Right lobe of liver (tissue), 6 donors: ENCODE measurements at regions not wholly inside any gene's neighbourhood (a gene's known extent, or its start where the extent isn't known, plus 50 kb on each side); places are given as distances from the start of the nearest gene placed in this dataset.

Experiments used
- ATAC-seq, 4 donors: fragments of 200-7000 bp; cut with Tn5 transposase; one replicate each; pipeline ENCODE4 v1.9.1; 2020; ENCODE audit warnings: mild to moderate bottlenecking in 4 of 4, moderate library complexity in 4 of 4
- DNase-seq, 3 donors: peaks; one replicate each; pipeline ENCODE4 v3.0.0-alpha.2; 2020
- H3K27ac ChIP-seq, 3 donors: fragments of 200-600 bp; one replicate each; pipeline ENCODE4 v1.8.0; 2022
- H3K27me3 ChIP-seq, 2 donors: fragments of 200-600 bp; one replicate each; pipeline ENCODE4 v1.8.0; 2022
- H3K36me3 ChIP-seq, 4 donors: fragments of 200-600 bp; sonication (generic) in 1 of 4; one replicate each; pipeline versions ENCODE4 v1.5.1 to v1.8.0; 2017 to 2022; ENCODE audit warnings: control low read depth in 1 of 4
- H3K4me1 ChIP-seq, 4 donors: fragments of 200-600 bp; sonication (generic) in 1 of 4; one replicate each; pipeline versions ENCODE4 v1.5.1 to v1.8.0; 2017 to 2022; ENCODE audit warnings: control low read depth in 1 of 4
- H3K4me3 ChIP-seq, 3 donors: fragments of 200-600 bp; one replicate each; pipeline ENCODE4 v1.8.0; 2022
- H3K9me3 ChIP-seq, 4 donors: fragments of 200-600 bp; sonication (generic) in 1 of 4; one replicate each; pipeline versions ENCODE4 v1.5.1 to v1.8.0; 2017 to 2022; ENCODE audit warnings: control low read depth in 1 of 4
- CTCF ChIP-seq, 4 donors: fragments of 200-600 bp in 3 of 4; fragments of 450-650 bp in 1 of 4; IDR thresholded peaks; one replicate each; pipeline versions ENCODE4 v1.5.1 to v1.8.0; 2016 to 2022; ENCODE audit warnings: antibody characterized with exemption in 4 of 4, mild to moderate bottlenecking in 2 of 4
- POLR2A ChIP-seq: fragments of 450-650 bp; IDR thresholded peaks from one replicate; pipeline ENCODE4 v1.6.1; 2017; ENCODE audit warnings: antibody characterized with exemption, mild to moderate bottlenecking
- WGBS: methylation state at CpG from one replicate; pipeline ENCODE4 v1.1.6; 2018; ENCODE audit warnings: low coverage, low lambda C conversion rate; ENCODE audit not compliant: insufficient coverage; ENCODE audit errors: missing lambda C conversion rate; 5-methylcytosine and 5-hydroxymethylcytosine counted together
- intact Hi-C, 2 donors: fragments of 100-400 bp; cut with DNase I; formaldehyde crosslinking; loops; one replicate each; pipeline versions ENCODE4 v1.11.2 to v1.14.1; 2022
- donor health status: DM: no; HTN: yes; CAD: no.
- donor health status: DM: no; HTN: no; CAD: no.
- donor health status: DM: no; HTN: no; CAD: no.
- donor health status: DM: no; HTN: yes; CAD: no.
- donor health status: DM: no; HTN: yes; CAD: no.

GRCh38 chr16:87108278-87108677 is 208.9 kb downstream of the C16orf95 start:
- intact Hi-C loops = no loop called here
- WGBS = 57% methylated on average over 4 of the region's 4 CpGs
- no peak for ATAC-seq

GRCh38 chr16:87108941-87109340 is 208.3 kb downstream of the C16orf95 start:
- 92% methylated on average over 1 of the region's 1 CpG for WGBS

More at GRCh38 chr16:87108278-87108677, 208.9 kb downstream of the C16orf95 start:
- H3K27ac ChIP-seq = no peak overlapping the region
- H3K36me3 ChIP-seq = no peaks in the 10 kb centered on the region
- no peaks in the 10 kb centered on the region for H3K9me3 ChIP-seq
- TF ChIP-seq CTCF (IDR thresholded peaks at IDR 0.05) = no peak
- no peak overlapping the region for H3K4me3 ChIP-seq
- no peaks in the 10 kb centered on the region for H3K27me3 ChIP-seq
- H3K4me1 ChIP-seq = no peaks in the 10 kb centered on the region
- no peak for DNase-seq

GRCh38 chr16:87114832-87115231 is 202.4 kb downstream of the C16orf95 start:
- no peak overlapping the region for H3K4me3 ChIP-seq

More at GRCh38 chr16:87108941-87109340, 208.3 kb downstream of the C16orf95 start:
- Histone ChIP-seq H3K4me1 (no peaks in the 10 kb centered on the region), H3K27ac (no peak overlapping the region), H3K27me3 (no peaks in the 10 kb centered on the region), H3K4me3 (no peak overlapping the region), H3K9me3 (no peaks in the 10 kb centered on the region), H3K36me3 (no peaks in the 10 kb centered on the region)
- no peak for ATAC-seq
- DNase-seq = no peak
- TF ChIP-seq CTCF (IDR thresholded peaks at IDR 0.05) = no peak
- intact Hi-C loops = no loop called here

GRCh38 chr16:87115646-87116045 is 201.5 kb downstream of the C16orf95 start:
- TF ChIP-seq CTCF (IDR thresholded peaks at IDR 0.05) (no peak), POLR2A (no peak)
- Histone ChIP-seq H3K27ac (no peak overlapping the region), H3K4me3 (no peak overlapping the region), H3K27me3 (no peaks in the 10 kb centered on the region), H3K9me3 (no peaks in the 10 kb centered on the region), H3K4me1 (no peaks in the 10 kb centered on the region), H3K36me3 (no peaks in the 10 kb centered on the region)
- intact Hi-C loops = no loop called here
- 69% methylated on average over 5 of the region's 6 CpGs for WGBS
- no peak for DNase-seq
- no peak for ATAC-seq

More at GRCh38 chr16:87114832-87115231, 202.4 kb downstream of the C16orf95 start:
- no peak for TF ChIP-seq POLR2A
- H3K27ac ChIP-seq = no peak overlapping the region
- no peaks in the 10 kb centered on the region for H3K4me1 ChIP-seq
- intact Hi-C loops = no loop called here
- H3K36me3 ChIP-seq = no peaks in the 10 kb centered on the region
- WGBS = 69% methylated on average over 5 of the region's 5 CpGs
- H3K9me3 ChIP-seq = no peaks in the 10 kb centered on the region
- ATAC-seq (no peak), DNase-seq (no peak)
- no peaks in the 10 kb centered on the region for H3K27me3 ChIP-seq

- Histone ChIP-seq H3K4me3 (no peak overlapping the region), H3K27ac (no peak overlapping the region), H3K36me3 (no peaks in the 10 kb centered on the region), H3K4me1 (no peaks in the 10 kb centered on the region), H3K9me3 (no peaks in the 10 kb centered on the region), H3K27me3 (no peaks in the 10 kb centered on the region)
- no peak for DNase-seq
- intact Hi-C loops = no loop called here
- ATAC-seq = no peak
- 38% methylated on average over 10 of the region's 12 CpGs for WGBS
- TF ChIP-seq CTCF (IDR thresholded peaks at IDR 0.05) (no peak), POLR2A (no peak)
Measured at GRCh38 chr16:87117936-87118335, 199.3 kb downstream of the C16orf95 start.
